HL-60 (cell line): ENCODE measurements at regions not wholly inside any gene's neighbourhood (a gene's known extent, or its start where the extent isn't known, plus 50 kb on each side); places are given as distances from the start of the nearest gene placed in this dataset.

Source experiments
- CTCF ChIP-seq: IDR thresholded peaks from one replicate; pipeline ENCODE4 v1.5.1; 2011; ENCODE audit warnings: low read length, control low read depth, inconsistent platforms; ENCODE audit not compliant: insufficient read depth
- REST ChIP-seq: IDR thresholded peaks from 2 replicates; pipeline ENCODE4 v1.6.1; 2012; ENCODE audit warnings: low read depth; ENCODE audit not compliant: insufficient replicate concordance
- SPI1 ChIP-seq: IDR thresholded peaks from 2 replicates; pipeline ENCODE4 v1.6.1; 2012; ENCODE audit warnings: low read depth, mild to moderate bottlenecking, borderline replicate concordance

- TF ChIP-seq REST (no peak), SPI1 (0 out of 2 replicates have a peak, but pooled peaks have one; percentile 2), CTCF (no peak)
These were observed 149.7 kb upstream of the TMEM170B start for GRCh38 chr6:11387707-11388430.
